ENCODE measurements at regions not wholly inside any gene's neighbourhood (a gene's known extent, or its start where the extent isn't known, plus 50 kb on each side); places are given as distances from the start of the nearest gene placed in this dataset.

GRCh38 chr21:36539434-36540150 is 59.7 kb upstream of the CLDN14 start:
- no peak for TF ChIP-seq POLR2A (IDR thresholded peaks at IDR 0.05)
- TF ChIP-seq, protein P1, sequence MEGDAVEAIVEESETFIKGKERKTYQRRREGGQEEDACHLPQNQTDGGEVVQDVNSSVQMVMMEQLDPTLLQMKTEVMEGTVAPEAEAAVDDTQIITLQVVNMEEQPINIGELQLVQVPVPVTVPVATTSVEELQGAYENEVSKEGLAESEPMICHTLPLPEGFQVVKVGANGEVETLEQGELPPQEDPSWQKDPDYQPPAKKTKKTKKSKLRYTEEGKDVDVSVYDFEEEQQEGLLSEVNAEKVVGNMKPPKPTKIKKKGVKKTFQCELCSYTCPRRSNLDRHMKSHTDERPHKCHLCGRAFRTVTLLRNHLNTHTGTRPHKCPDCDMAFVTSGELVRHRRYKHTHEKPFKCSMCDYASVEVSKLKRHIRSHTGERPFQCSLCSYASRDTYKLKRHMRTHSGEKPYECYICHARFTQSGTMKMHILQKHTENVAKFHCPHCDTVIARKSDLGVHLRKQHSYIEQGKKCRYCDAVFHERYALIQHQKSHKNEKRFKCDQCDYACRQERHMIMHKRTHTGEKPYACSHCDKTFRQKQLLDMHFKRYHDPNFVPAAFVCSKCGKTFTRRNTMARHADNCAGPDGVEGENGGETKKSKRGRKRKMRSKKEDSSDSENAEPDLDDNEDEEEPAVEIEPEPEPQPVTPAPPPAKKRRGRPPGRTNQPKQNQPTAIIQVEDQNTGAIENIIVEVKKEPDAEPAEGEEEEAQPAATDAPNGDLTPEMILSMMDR (IDR thresholded peaks at IDR 0.05): no peak
